ENCODE measurements at regions not wholly inside any gene's neighbourhood (a gene's known extent, or its start where the extent isn't known, plus 50 kb on each side); places are given as distances from the start of the nearest gene placed in this dataset.

DNA sequence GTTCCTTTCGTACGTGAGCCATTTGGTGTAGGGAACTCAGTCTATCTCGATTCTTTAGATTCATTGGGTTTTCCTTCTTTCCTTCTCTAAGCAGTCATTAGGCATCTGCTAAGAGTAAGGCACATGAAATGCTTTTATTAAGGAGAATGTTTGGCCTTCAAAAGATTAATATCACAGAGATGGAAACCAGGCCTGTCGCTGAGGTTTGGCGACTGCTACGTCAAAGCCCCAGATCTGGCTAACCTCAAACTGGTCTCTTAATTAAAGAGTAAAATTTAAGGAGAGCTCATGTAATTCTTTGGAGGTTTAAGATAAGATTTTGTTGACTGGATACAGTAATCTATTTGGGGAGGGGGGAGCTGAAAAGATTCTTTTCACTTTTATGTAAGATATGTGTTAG, 189.8 kb downstream of the JCAD start:
- no peaks in the 10 kb centered on the region for H3K36me3 ChIP-seq (ENCODE audit: control insufficient read depth in 2 of 2, extremely low read depth in 1 of 2, insufficient read depth in 2 of 2, low read length in 2 of 2)
- FAIRE-seq (no peak), DNase-seq (ENCODE audit: low read depth, low spot score) (no peak)
- H3K4me2 ChIP-seq (ENCODE audit: insufficient read depth, low read length): no peak overlapping the region
- H3K9me1 ChIP-seq (replicated peaks; ENCODE audit: control insufficient read depth, extremely low read depth, insufficient read depth, low read length): no peaks in the 10 kb centered on the region
- BruUV-seq (replicated peaks): no TSS peak
- no peaks in the 10 kb centered on the region for H3K9me3 ChIP-seq (replicated peaks; ENCODE audit: control insufficient read depth, insufficient read depth, low read length)
- TF ChIP-seq, protein P1, sequence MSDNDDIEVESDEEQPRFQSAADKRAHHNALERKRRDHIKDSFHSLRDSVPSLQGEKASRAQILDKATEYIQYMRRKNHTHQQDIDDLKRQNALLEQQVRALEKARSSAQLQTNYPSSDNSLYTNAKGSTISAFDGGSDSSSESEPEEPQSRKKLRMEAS (IDR thresholded peaks at IDR 0.05; ENCODE audit: insufficient read depth, insufficient read length): no peak
- TF ChIP-seq POLR2AphosphoS5 (IDR thresholded peaks at IDR 0.05; ENCODE audit: insufficient read depth, low read depth, low read length) (no peak), EZH2 (IDR thresholded peaks at IDR 0.05; ENCODE audit: borderline replicate concordance, low read depth, low read length, severe bottlenecking) (no peak), MYC (IDR thresholded peaks at IDR 0.05; ENCODE audit: low read depth, low read length) (no peak), FOS (IDR thresholded peaks at IDR 0.05; ENCODE audit: borderline replicate concordance, insufficient read depth, low read length) (no peak), POLR2A (IDR thresholded peaks at IDR 0.05; ENCODE audit: low read depth, low read length) (no peak), JUN (IDR thresholded peaks at IDR 0.05; ENCODE audit: borderline replicate concordance, insufficient read depth, insufficient read length, low read depth) (no peak), GATA2 (IDR thresholded peaks at IDR 0.05; ENCODE audit: insufficient read depth, insufficient read length, low read depth, low read length) (no peak)
- TF ChIP-seq, protein P2, sequence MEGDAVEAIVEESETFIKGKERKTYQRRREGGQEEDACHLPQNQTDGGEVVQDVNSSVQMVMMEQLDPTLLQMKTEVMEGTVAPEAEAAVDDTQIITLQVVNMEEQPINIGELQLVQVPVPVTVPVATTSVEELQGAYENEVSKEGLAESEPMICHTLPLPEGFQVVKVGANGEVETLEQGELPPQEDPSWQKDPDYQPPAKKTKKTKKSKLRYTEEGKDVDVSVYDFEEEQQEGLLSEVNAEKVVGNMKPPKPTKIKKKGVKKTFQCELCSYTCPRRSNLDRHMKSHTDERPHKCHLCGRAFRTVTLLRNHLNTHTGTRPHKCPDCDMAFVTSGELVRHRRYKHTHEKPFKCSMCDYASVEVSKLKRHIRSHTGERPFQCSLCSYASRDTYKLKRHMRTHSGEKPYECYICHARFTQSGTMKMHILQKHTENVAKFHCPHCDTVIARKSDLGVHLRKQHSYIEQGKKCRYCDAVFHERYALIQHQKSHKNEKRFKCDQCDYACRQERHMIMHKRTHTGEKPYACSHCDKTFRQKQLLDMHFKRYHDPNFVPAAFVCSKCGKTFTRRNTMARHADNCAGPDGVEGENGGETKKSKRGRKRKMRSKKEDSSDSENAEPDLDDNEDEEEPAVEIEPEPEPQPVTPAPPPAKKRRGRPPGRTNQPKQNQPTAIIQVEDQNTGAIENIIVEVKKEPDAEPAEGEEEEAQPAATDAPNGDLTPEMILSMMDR (IDR thresholded peaks at IDR 0.05; ENCODE audit: extremely low read depth in 1 of 2, insufficient read depth in 1 of 2, low read depth in 1 of 2, low read length in 2 of 2): no peak
- peaks cover under 1% of the 10 kb centered on the region for H3K4me1 ChIP-seq (ENCODE audit: control insufficient read depth, extremely low read depth, insufficient read depth, low read length)
- ChIA-PET POLR2A (no interaction called here), CTCF (no interaction called here)
- H3K27me3 ChIP-seq (ENCODE audit: control insufficient read depth in 2 of 2, insufficient read depth in 2 of 2, low read length in 2 of 2): no peaks in the 10 kb centered on the region
- H2AFZ ChIP-seq (ENCODE audit: low read depth, low read length): no peak overlapping the region
- intact Hi-C loops (cut with micrococcal nuclease): no loop called here
- no peaks in the 10 kb centered on the region for H4K20me1 ChIP-seq (replicated peaks; ENCODE audit: control insufficient read depth, extremely low read depth, insufficient read depth, low read length)
- dilution Hi-C loops (cut with MboI; ENCODE audit: extremely low pct_ligation_motif_present, low sequenced_read_pairs): no loop called here
- no peak overlapping the region for H3K27ac ChIP-seq (ENCODE audit: insufficient read depth, low read depth, low read length)
- H3K4me3 ChIP-seq (replicated peaks in 1 of 3; ENCODE audit: insufficient read depth in 1 of 3, low read depth in 1 of 3, low read length in 3 of 3): no peak overlapping the region
- no peak overlapping the region for H3K9ac ChIP-seq (replicated peaks; ENCODE audit: extremely low read depth, insufficient read depth, low read length)
- no peaks in the 10 kb centered on the region for H3K79me2 ChIP-seq (ENCODE audit: control insufficient read depth, insufficient read depth, low read length)

Data from endothelial cell of umbilical vein (primary cell).